GM21529 (cell line): ENCODE measurements at regions not wholly inside any gene's neighbourhood (a gene's known extent, or its start where the extent isn't known, plus 50 kb on each side); places are given as distances from the start of the nearest gene placed in this dataset.

Source experiments
- ATAC-seq: cut with Tn5 transposase; IDR thresholded peaks from one replicate; pipeline ENCODE4 v1.9.1; 2021; ENCODE audit not compliant: unreplicated experiment

DNA sequence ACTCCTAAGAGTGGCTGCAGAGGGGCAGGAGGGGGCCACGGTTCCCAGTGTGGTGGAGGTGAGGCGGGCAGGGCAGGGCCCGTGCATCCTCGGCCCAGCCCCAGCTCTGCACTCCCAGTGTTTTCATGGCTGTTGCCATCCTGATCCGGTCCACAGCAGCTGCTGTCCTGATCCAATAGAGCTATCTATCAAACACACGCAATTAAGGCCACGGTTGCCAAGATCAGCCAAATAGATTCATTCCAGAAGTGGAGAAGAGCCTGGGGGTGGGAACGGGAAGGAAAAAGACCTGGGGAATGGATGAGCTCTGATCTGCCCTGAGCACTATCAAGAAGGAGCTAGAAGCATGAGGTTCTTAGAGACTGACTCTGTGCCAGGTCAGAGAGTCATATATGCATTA, 160.9 kb upstream of the SYT13 start:
- no peak for ATAC-seq

DNA sequence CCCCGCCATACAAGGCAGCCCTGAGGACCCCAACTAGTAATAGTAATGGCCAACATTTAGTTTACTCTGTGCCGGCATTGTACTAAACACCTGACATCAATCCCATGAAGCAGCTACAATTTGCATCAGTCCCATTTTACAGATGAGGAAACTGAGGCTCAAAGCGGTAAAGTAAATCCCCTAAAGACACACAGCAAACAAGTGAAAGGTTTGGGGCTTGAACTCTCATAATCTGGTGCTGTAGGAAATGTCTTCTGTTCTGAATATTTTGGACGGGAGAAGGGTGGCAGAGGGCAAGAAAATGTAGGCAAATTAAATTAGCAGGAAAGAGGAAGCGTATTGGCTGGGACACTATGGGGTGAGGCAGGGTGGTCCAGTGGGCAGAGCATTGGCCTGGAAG, 160.3 kb upstream of the SYT13 start:
- no peak for ATAC-seq

DNA sequence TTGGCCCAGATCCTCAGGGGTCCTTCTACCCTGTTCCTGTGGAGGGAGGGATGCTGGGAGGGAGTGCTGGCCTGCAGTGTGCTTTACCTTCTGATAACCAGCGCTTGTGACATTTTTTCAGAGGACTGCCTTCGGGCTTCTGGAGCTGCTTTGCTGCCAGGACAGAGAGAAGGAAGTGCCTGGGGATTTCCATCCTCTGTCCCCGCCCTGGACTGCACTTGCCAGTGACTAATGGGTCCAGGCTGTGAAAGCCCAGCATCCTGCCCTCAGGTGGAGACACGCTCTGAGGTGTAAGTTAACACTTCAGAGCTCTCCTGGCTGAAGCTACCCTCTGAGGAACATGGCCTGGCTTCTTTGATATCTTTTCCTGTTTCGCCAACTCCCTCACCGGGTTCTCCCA, 158.7 kb upstream of the SYT13 start:
- no peak for ATAC-seq

DNA sequence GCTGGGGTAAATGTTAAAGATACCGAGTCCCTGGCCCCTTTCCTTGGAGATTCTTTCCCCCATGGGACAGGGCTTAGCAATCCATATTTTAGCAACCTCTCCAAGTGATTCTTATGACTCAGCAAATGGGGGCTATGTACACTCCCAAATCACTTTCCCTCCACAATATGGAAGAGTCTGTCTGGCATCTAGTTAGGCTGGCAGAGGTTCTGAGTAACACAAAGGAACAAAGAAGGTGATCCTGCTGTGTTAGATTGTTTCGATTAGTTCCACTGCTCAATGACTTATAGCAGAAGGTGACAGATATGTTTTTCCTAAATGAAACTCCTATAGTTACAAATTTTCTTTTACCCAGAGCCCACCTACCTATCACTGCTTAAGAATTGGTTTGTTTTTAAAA, 154.0 kb upstream of the SYT13 start:
- no peak for ATAC-seq

DNA sequence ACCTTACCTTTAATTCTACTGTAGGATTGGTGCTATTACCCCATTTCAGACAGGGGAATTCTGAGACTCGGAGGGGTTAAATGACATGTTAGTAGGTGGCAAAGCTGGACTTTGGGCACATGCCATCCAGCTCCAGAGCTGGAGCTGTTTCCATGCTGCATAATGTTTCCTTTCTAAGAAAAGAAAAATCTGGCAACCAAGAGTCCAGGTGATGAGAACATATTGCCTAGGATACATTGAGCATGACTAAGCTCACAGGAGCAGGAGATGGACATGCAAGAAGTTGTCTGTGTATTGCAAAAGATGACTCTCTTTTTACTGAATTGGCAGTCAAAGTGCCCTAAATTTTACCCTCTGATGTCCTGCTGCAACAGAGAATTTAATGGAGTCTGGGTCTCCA, 150.8 kb upstream of the SYT13 start:
- no peak for ATAC-seq

DNA sequence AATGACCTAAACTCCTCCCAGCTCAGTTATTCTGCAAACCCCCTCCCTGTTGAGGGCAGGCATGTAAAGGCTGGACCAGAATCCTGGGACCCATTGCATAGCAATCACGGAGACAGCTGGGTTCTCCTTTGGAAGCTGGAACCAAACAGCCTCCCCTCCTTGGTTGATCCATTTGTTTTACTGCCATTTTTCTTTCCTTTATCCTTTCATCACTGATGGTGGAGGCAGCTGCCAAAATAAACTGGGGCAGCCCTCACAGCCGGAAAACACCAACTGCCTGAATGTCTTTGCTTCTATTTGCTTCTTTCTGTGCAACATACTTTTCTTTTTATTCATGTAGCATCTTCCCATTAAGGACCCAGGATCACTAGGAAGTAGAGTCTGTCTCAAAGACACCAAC, 150.0 kb upstream of the SYT13 start:
- no peak for ATAC-seq

DNA sequence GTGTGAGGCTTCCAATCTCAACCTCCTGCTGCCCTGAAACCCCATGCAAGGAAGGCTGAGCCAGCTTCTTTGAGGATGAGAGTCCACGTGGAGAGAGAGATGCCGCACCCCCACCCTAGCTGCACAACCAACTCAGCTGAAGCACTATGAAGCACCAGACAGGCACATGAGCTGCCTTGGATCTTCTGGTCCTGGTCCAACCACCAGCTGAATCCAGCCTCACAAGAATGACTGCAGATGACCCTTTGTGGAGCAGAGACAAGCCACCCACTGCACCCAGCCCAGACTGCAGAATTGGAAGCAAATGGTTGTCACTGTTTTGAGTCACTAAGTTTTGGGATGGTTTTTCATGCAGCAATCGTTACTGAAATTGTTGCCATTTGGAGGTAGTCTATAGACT, 149.6 kb upstream of the SYT13 start:
- no peak for ATAC-seq

DNA sequence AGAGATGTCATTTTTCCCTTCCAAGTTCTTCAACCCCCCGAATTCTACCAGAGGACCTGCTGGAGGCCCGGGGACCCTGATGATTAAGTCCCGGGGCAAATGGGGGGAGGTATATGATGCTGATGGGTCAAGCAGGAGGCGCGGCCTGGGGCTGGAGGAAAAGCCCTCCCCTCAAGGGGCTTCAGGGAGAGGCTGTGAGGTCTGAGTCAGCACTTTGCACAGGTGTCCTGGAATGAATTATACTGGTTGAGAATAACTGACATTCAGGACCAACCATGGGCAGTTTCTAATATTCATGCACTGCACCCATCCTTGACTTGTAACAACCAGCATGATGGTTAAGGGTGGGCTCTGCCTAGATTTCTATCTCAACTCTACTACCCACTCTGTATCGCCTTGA, 146.8 kb upstream of the SYT13 start:
- ATAC-seq: no peak

DNA sequence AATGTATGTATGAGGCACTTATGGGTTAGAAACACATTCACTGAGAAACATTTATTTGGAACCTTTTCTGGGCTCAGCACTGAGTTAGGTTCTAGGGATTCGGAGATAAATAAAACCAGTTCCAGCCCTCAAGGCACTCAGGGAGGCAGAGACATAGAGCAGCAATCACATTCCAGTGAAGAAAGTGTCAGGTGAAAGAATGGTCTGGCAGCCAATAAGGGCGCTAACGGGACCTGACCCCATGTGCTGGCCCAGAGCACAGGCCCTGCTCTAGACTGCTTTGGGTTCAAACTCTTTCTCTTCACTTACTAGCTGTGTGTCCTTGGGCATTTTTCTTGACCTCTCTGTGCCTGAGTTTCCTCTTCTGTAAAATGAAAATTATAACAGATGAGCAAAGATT, 146.0 kb upstream of the SYT13 start:
- ATAC-seq: no peak

DNA sequence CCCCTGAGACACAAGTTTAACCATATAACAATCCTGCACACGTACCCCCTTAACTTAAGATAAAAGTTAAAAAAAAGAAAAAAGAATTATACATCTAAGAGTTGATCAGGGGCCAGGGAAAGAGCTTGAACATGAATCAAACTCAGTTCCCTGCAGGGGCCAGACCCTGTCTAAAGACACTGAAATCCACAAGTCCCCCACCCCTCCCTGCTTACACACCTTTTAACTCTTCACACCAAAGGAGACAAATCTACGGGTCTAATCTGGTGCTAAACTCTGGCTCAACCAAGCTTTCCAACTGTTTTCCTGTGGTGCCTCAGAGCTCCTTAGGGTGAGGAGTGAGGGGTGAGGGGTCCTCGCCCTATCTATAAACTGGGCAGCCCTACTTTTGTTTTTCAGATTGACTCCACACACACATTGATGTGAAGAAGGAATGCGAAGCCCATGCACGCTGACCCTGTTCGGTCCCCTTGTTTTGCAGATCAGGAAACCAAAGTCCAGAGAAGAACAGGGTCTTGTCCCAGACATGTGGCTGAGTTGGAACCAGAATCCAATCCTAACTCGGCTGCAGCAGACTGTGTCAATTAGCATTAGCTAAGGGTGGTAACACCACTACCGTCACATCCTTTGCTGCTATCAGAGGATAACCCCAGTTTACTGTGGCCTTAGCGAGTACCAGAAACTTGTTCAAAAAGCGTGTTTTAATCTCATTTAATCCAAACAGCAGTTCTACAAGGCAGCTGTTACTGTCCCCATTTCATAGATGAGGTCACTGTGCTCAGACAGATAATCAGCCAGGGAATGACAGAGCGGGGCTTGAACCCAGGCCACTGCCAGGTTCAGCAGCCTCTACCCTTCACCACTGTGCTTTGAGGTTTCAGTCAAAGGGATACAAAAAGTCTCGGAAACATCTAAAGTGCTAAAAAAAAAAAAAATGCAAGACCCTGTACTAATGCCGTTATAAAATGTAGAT, 145.2 kb upstream of the SYT13 start:
- no peak for ATAC-seq

DNA sequence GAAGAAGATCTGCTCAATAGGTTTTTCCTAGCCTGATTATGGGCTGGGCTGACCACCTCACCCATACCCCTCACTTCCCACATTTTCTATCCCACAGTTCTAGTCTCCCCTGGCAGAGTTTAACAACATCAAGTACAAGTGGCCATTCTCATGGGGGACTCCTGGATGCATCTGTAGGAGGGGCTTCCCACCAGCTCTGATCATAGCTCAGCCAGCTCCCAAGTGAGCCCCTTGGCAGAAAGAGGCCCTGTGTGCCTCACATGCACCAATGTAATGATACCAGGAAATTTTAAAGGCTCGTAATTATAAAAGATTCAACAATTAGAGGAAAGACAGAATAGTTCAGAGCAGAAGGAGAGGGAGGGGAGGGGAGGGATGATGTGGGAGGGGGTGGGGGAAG, 144.2 kb upstream of the SYT13 start:
- ATAC-seq: no peak

DNA sequence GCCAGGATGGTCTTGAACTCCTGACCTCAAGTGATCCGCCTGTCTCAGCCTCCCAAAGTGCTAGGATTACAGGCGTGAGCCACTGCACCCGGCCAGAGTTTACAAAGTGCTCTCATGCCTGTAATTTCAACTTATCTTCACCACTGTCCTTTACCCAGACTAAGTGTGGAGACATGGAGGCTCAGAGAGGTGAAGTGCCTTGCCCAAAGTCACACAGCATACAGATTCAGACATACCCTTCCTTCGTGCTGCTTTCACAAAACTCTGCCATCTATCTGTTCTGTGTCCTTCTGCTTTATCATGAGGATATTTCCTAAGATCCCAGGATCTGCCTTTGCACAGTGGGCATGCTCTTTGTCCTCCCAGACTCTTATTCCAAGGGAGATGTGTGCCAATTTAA, 143.6 kb upstream of the SYT13 start:
- no peak for ATAC-seq

DNA sequence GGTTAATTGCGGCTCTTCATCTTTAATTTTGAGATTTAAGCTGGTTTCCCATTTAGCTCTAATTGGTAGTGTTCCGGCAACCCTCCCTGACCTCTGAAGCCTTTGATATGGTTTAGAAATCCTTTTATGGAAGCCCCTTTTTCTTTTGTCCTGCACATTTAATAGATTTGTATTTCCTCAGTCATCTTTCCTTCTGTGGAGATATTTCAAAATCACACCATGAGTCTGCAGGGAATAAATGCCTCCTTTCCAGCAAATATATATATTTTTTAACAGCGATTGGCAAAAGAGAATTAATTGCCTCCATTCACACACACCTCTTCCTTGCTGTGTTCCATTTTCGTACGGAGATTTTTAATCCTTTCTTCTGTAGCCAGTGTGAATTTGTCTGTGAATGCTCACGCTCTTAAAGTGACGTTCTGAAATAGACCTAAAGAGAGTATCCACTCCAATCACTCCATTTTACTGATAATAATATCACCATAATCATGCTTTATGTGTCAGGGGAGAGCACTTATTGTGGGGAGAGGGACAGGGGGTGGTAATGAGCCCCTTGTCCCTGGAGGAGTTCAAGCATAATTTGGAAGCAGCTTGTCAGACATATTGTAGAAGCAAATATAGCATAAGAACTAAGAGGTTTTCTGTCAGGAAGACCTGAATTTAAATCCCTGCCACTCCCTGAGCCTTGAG, 142.5 kb upstream of the SYT13 start:
- ATAC-seq: no peak

DNA sequence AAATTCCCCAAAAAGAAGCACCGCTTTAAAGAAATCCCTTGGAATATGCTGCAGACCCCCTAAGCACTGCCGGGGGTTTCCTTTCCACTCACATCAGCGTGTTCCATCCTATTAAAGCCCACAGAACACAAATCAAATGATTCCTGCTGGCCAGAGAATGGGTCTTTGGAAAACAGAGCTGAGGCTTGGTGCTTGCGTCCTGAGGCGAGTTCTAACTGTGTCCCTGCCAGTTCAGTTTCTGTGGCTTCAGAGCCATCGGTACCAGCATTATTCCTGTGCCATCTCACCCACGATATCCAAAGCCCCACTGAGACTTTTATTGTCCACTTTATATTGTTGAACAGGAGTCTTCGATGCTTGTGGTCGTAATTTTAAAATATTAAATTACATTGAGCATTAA, 142.0 kb upstream of the SYT13 start:
- ATAC-seq: no peak

DNA sequence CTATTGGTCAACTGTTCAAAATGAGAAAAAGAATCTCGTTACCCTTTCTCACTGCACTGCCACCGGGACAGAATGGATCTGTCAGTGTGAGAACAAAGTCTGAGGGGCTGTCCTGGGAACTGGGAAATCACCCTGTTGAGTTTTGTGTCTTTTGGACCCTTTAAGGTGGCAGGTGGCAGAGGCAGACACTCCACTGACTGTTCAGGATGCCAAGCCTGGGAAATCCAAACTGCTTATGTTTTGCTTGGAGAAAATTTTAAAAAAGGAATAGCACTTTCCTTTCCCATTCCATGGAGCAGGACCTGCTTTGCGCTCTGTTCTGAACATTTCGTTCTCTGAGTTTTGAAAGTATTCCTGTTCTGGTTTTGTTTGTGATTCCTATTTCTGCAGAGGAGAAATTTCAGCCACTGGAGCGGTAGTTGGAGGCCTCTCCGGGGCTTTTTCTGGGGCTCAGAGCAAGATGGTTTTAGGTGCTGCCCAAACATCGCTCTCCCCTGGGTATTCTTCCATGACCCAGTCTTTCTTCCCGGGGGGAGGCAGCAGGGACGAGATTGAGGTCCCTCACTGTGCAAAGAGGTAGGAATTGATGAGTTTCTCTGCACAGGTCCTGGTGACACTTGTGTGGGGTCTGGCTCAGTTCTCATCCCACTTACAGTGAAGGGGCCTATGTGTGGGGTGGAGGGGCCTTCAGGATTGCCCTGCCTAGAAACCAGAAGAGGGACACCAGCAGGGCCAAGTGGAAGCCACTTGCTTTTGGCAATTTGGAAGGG, 138.5 kb upstream of the SYT13 start:
- ATAC-seq: no peak

DNA sequence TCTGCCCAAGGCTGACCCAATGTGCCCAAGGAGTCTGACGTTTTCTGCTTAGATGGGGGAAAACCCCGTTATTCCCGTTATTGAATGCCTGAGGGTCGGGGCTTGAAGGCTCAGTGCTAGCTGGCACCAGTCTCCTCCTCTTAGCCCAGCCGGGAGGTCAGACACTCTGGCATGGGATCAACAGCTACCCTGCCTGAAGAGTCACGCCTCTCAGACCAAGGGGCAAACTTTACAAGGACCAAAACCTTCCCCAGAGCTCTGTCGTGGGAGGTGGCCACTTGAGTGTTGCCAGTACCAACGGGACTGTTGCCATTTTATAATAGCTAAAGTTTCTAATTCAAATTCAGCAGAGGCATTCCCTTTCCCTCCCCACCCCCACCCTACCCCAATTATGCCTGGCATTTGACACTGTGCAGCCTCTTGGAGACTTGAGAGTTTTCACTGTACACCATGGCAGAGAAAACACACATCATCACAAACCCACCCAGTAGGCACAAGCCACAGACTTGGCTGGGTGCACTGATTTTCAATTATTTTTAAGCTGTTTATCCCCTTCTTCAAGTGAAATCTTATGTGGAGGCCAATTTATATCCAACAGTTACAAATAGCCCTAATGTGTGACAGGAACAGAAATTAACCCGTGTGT, 137.5 kb upstream of the SYT13 start:
- no peak for ATAC-seq

DNA sequence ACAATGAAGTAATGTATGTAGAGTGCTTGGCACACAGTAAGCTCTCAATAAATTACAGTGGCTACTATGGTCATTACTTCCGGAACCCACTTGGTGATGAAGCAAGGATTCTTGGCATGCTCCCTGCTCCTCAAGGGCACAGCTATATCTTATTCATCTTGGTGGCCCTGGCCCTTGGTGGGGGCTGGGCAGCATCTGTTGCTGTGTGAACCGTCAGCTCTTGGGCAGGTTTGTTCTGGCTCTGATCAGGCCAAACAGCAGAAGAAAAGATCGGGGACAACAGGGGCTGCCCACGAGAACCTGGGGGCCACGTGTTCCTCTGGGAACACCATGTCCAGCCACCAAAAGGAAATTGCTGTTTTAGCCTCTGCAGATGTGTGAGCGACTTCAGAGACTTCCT, 136.9 kb upstream of the SYT13 start:
- ATAC-seq: no peak

DNA sequence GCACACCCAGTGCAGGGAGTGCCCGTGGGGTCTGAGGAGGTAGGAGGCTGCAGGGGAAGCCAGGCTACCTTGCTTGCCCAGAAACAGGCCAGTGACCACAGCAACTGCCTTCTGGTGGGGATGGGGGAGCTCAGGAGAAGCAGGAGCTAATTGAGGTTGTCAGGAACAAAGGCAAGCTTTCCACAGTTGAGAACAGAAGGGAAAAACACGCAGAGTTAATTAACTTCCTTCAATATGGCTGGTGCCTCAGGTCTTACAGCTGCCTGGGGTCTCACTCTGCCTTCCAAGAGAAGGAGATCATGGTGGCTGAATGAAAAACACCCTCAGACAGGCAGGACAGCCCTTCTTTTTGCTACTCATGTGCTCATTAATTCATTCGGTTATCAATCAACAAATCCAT, 127.9 kb upstream of the SYT13 start:
- no peak for ATAC-seq

DNA sequence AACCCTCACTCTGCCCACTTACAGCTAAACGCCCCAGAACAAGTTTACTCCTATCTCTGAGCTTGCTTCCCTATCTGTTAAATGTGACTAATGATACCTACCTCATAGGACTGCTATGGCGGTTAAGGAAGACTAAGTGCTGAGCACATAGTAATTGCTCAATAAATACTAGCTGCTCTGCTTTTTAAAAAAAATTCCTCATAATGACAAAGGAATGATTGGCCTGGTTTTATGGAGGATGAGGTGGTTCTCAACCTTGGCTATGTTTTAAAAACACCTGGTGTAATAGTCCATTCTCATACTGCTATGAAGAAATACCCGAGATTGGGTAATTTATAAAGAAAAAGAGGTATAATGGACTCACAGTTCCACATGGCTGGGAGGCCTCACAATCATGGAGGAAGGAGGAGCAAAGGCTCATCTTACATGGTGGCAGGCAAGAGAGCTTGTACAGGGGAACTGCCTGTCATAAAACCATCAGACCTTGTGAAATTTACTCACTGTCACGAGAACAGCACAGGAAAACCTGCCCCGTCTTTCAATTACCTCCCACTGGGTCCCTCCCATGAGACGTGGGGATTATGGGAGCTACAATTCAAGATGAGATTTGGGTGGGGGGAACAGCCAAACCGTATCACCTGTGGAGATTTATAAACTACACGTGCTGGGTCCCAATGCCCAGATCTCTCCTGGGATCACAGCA, 127.2 kb upstream of the SYT13 start:
- ATAC-seq: no peak

DNA sequence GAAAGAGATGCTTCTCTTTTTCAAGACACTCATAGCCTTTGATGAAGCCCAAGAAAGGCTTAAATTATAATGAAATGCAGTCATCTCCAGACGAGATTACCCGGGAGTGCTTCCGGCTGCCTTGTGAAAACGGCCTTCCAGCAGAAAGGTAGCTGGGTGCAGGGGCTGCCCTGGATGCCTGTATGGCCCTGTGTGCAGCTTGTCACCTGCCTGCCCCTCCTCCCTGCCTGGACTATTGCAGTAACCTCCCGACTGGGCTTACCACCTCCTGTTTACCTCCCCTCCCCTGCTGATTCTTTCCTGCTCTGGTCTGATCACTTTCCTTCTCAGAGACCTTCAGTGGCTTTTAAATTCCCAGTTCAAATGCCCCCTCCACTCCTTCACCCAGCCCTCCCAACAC, 126.4 kb upstream of the SYT13 start:
- no peak for ATAC-seq

DNA sequence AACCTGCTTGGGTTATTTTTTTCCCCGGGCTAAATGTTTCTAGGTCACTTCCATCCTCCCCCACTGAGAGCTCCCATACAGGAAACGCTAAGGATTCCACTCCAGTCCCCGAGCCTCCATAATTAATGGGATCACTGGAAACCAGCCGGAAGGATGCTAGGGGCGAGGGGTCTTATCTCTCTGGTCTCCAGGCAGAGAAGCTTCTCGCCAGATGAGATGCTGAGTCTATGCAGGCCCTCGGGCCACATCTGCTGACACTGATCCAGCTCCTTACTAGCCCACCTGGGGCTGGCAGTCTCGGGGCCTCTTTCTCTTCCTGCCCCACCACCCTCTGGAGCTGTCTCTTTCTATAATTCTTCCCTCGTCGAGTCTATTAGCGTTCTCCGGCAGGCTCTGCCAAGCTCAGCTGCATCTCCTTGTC, 125.9 kb upstream of the SYT13 start:
- ATAC-seq: no peak
